Fibroblast of pulmonary artery (primary cell): ENCODE measurements at regions not wholly inside any gene's neighbourhood (a gene's known extent, or its start where the extent isn't known, plus 50 kb on each side); places are given as distances from the start of the nearest gene placed in this dataset.
"Not testable (repeated sequence)": the region's sequence is repeated elsewhere in the genome, so short reads cannot be mapped to it uniquely, and the experiment has no call there.

Experiments
- DNase-seq: peaks from one replicate; pipeline ENCODE4 v3.0.0-alpha.2; 2010; ENCODE audit warnings: low read depth
- H3K4me3 ChIP-seq: replicated peaks from 2 replicates; pipeline ENCODE4 v1.5.1; 2011; ENCODE audit warnings: low read depth, mild to moderate bottlenecking, control low read depth, low read length, moderate library complexity
- CTCF ChIP-seq: IDR thresholded peaks from 2 replicates; pipeline ENCODE4 v1.5.1; 2011; ENCODE audit warnings: mild to moderate bottlenecking, control low read depth, low read length, inconsistent platforms; ENCODE audit errors: missing control alignments

DNA sequence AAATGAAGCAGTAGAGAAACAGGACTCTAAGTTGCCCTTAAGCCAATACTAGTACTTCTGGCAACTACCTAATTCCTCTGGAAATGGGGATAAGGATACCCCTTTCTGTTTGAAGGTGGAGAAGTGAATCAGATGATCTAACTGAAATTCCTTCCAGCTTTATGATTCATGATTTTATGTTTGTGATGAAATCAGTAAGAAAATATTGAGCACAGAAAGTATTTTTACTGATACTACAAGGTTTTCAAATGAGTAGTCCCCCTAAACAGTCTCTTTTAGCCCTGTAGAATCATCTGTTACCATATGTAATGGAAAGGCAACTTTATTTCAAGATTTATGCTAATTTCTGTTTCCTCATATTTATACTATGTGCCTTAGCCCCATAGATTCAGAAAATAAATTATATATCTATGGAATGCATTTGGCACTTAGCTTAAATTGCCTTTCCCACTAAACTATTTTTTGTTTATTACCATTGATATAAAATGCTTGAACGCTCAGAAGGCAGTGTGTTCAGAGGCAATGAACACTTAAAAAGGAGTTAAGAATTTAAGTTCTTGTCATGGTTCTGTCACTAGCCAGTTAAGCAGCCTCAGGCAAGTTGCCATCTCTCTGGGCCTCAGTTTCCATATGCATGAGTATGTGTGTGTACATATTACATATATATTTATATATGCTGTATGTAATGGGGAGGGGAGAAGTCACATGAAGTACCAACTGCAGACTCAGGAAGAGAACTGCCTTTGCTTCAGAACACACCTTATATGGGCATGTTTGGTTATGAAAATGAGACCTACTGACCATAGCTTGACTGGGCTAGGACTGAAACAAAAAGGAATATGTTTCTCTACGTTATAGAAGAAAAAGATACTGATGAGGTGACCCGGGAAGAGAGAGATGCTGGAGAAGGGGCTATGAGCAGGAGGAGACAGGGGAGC is 97.7 kb downstream of the CDC42EP3 start:
- H3K4me3 ChIP-seq = no peak overlapping the region
- TF ChIP-seq CTCF = no peak
- peak; percentile 45 for DNase-seq

GRCh38 chr2:37575780-37576179 is 95.7 kb downstream of the CDC42EP3 start:
- no peak overlapping the region for H3K4me3 ChIP-seq
- no peak for DNase-seq
- TF ChIP-seq CTCF = peak; percentile 12

DNA sequence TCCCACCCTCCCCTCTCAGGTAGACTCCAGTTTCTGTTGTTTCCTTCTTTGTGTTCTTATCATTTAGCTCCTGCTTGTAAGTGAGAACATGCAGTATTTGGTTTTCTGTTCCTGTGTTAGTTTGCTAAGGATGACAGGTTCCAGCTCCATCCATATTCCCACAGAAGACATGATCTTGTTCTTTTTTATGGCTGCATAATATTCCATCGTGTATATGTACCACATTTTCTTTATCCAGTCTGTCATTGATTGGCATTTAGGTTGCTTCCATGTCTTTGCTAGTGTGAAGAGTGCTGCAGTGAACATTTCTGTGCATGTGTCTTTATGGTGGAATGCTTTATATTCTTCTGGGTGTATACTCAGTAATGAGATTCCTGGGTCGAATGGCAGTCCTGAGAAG is 95.2 kb downstream of the CDC42EP3 start:
- not testable (repeated sequence) for H3K4me3 ChIP-seq, DNase-seq

DNA sequence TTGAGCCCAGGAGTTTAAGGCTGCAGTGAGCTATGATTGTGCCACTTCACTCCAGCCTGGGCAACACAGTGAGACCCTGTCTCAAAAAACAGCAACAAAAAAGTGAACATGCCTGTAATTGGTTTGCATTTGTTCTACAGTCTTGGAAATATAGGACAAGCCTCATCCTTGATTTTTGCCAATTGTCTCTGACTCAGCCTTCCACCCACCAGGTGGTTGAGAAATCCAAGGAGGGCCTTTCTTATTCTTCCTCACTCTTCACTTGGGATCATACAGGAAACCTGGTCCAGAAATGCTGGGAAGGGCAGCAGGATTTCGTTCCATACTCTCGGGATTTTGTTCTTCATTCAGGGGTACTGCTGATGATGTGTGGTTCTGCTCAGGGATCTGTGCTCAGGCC is 94.6 kb downstream of the CDC42EP3 start:
- H3K4me3 ChIP-seq = no peak overlapping the region
- peak; percentile 62 for DNase-seq
- TF ChIP-seq CTCF = no peak

- H3K4me3 ChIP-seq = no peak overlapping the region
- no peak for TF ChIP-seq CTCF
- no peak for DNase-seq
Observed at GRCh38 chr2:37579192-37579713, 92.2 kb downstream of the CDC42EP3 start.

- not testable (repeated sequence) for DNase-seq, H3K4me3 ChIP-seq
Observed at GRCh38 chr2:37579949-37580348, 91.5 kb downstream of the CDC42EP3 start.

DNA sequence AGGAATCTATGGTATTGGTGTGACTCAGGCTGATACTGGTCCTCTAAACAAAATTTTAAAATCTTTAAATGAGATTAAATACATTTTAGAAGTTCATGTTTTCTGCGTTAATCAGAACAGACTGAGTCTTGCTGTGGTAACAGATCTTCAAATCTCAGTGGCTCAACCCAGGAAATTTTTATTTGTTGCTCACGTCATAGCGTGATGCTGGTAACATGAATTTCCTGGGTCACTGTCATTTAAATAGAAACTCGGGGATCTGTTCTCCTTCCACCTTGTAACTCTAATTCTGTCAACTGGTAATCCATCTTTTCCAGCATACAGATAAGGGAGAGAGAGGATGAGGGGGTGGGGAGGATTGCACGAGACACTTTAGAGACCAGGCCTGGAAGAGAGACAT is 90.0 kb downstream of the CDC42EP3 start:
- H3K4me3 ChIP-seq = no peak overlapping the region
- TF ChIP-seq CTCF = no peak
- no peak for DNase-seq
